Gastrocnemius medialis (tissue), 4 donors: ENCODE measurements at regions not wholly inside any gene's neighbourhood (a gene's known extent, or its start where the extent isn't known, plus 50 kb on each side); places are given as distances from the start of the nearest gene placed in this dataset.

Experiments used
- ATAC-seq, 2 donors: fragments of 150-250 bp; one replicate each; pipeline ENCODE4 v1.9.1; 2016
- DNase-seq, 2 donors: peaks; one replicate each; pipeline ENCODE4 v3.0.0-alpha.2; 2019
- H3K27ac ChIP-seq, 4 donors: fragments of 200-600 bp; sonication (generic); 1 replicate in 1 of 4; 2 replicates in 3 of 4; pipeline ENCODE4 v1.5.1; 2016 to 2018; ENCODE audit warnings: mild to moderate bottlenecking in 2 of 4, moderate library complexity in 1 of 4
- H3K27me3 ChIP-seq, 3 donors: fragments of 200-600 bp; sonication (generic) in 2 of 3; 1 replicate in 1 of 3; 2 replicates in 2 of 3; pipeline versions ENCODE4 v1.5.1 to v1.6.0; 2016 to 2019; ENCODE audit warnings: mild to moderate bottlenecking in 1 of 3, moderate library complexity in 1 of 3
- H3K36me3 ChIP-seq, 2 donors: fragments of 200-600 bp; sonication (generic) in 1 of 2; one replicate each; pipeline ENCODE4 v1.5.1; 2017 to 2018
- H3K4me1 ChIP-seq, 2 donors: fragments of 200-600 bp; sonication (generic) in 1 of 2; one replicate each; pipeline ENCODE4 v1.5.1; 2016 to 2017; ENCODE audit warnings: mild to moderate bottlenecking in 2 of 2
- H3K4me3 ChIP-seq, 4 donors: fragments of 200-600 bp; sonication (generic) in 3 of 4; 1 replicate in 1 of 4; 2 replicates in 3 of 4; pipeline ENCODE4 v1.5.1; 2016 to 2019; ENCODE audit warnings: mild to moderate bottlenecking in 2 of 4
- H3K9me3 ChIP-seq, 3 donors: fragments of 200-600 bp; sonication (generic) in 2 of 3; 1 replicate in 1 of 3; 2 replicates in 2 of 3; pipeline ENCODE4 v1.5.1; 2016 to 2019
- POLR2A ChIP-seq, 2 donors: fragments of 450-650 bp; IDR thresholded peaks; one replicate each; pipeline ENCODE4 v1.6.1; 2017; ENCODE audit warnings: antibody characterized with exemption in 2 of 2, mild to moderate bottlenecking in 2 of 2, moderate library complexity in 2 of 2
- in situ Hi-C, 4 donors: fragments of 200-750 bp; cut with MboI; loops; one replicate each; pipeline versions ENCODE4 v1.15.0 to v1.8.0; 2017; ENCODE audit warnings: low sequenced_read_pairs in 4 of 4
- intact Hi-C: fragments of 100-400 bp; cut with DNase I; formaldehyde crosslinking; loops from one replicate; pipeline ENCODE4 v1.15.1; 2023; ENCODE audit warnings: low total_unique reads
- TF ChIP-seq, protein P1 (sequence below), 5 experiments: fragments of 450-650 bp in 3 of 5; fragments of 200-600 bp in 2 of 5; sonication (generic) in 2 of 5; IDR thresholded peaks in 4 of 5; conservative IDR thresholded peaks in 1 of 5; 1 replicate in 4 of 5; 2 replicates in 1 of 5; pipeline ENCODE4 v1.5.1; 2016 to 2019; ENCODE audit warnings: antibody characterized with exemption in 5 of 5, mild to moderate bottlenecking in 3 of 5, moderate library complexity in 3 of 5

DNA sequence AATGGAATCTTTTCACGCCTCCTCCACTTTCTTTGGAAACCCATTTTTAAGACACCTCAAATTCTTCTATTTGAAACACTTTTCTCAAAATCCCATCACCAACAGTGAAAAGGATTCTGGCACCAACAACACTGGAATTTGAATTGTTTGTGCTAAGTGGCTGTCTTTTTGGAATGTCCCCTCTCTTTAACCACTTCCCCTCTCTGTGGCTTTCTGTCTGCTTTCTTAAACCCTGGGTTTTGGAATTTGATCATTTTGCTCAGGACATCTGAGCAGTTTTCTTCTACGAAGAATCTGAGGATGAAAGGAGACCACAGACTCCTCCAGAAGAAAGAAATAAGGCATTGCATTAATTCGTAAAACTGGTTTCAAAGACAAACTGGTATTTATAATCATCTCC lies 89.0 kb downstream of the MXRA5 start:
- no peak for ATAC-seq
- H3K9me3 ChIP-seq: no peaks in the 10 kb centered on the region

DNA sequence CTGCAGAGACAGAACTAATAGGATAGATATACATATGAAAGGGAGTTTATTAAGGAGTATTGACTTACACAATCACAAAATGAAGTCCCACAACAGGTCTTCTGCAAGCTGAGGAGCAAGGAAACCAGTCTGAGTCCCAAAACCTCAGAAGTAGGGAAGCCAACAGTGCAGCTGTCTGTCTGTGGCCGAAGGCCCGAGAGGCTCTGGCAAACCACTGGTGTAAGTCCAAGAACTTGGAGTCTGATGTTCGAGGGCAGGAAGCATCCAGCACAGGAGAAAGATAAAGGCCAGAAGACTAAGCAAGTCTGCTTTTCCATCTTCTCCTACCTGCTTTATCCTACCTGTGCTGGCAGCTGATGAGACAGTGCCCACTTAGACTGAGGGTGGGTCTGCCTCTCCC lies 89.6 kb downstream of the MXRA5 start:
- no peak for ATAC-seq
- Histone ChIP-seq H3K36me3 (no peaks in the 10 kb centered on the region), H3K9me3 (no peaks in the 10 kb centered on the region), H3K27me3 (no peaks in the 10 kb centered on the region), H3K4me1 (no peaks in the 10 kb centered on the region), H3K4me3 (no peak overlapping the region), H3K27ac (no peak overlapping the region)
- in situ Hi-C loops (no loop called here), intact Hi-C loops (no loop called here)
- DNase-seq: no peak
- no peak for TF ChIP-seq POLR2A (IDR thresholded peaks at IDR 0.05)
- TF ChIP-seq, protein P1, sequence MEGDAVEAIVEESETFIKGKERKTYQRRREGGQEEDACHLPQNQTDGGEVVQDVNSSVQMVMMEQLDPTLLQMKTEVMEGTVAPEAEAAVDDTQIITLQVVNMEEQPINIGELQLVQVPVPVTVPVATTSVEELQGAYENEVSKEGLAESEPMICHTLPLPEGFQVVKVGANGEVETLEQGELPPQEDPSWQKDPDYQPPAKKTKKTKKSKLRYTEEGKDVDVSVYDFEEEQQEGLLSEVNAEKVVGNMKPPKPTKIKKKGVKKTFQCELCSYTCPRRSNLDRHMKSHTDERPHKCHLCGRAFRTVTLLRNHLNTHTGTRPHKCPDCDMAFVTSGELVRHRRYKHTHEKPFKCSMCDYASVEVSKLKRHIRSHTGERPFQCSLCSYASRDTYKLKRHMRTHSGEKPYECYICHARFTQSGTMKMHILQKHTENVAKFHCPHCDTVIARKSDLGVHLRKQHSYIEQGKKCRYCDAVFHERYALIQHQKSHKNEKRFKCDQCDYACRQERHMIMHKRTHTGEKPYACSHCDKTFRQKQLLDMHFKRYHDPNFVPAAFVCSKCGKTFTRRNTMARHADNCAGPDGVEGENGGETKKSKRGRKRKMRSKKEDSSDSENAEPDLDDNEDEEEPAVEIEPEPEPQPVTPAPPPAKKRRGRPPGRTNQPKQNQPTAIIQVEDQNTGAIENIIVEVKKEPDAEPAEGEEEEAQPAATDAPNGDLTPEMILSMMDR (IDR thresholded peaks at IDR 0.05 in 4 of 5, conservative IDR thresholded peaks at IDR 0.05 in 1 of 5): no peak

More for the DNA sequence above, 89.0 kb downstream of the MXRA5 start:
- DNase-seq: no peak
- no peak for TF ChIP-seq POLR2A (IDR thresholded peaks at IDR 0.05)
- TF ChIP-seq, protein P1 (IDR thresholded peaks at IDR 0.05 in 4 of 5, conservative IDR thresholded peaks at IDR 0.05 in 1 of 5): no peak
- intact Hi-C loops (no loop called here), in situ Hi-C loops (no loop called here)
- no peak overlapping the region for H3K4me3 ChIP-seq
- H3K36me3 ChIP-seq: no peaks in the 10 kb centered on the region
- no peaks in the 10 kb centered on the region for H3K27me3 ChIP-seq
- H3K4me1 ChIP-seq: no peaks in the 10 kb centered on the region
- H3K27ac ChIP-seq: no peak overlapping the region

DNA sequence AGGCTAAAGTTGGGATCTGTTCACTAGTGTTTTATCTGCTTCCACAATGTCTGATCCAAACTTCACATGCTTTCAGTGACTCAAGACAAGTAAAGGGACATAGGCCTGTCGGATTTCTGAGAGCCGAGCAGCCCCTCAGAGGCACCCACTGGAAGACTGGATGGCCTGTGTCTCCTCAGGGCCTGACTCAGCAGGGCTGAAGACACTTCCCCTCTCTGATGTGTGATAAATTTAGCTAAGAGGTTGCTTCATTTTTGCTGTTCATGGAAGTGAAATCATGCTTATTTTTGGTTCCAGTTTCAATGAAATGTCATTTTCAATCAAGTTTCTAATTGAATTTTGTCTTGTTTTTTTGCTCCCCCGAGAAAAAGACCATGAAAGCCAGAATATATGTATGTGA lies 93.7 kb downstream of the MXRA5 start:
- no peaks in the 10 kb centered on the region for H3K9me3 ChIP-seq
- no peak for ATAC-seq
- intact Hi-C loops: no loop called here
- in situ Hi-C loops: no loop called here
- no peak overlapping the region for H3K4me3 ChIP-seq
- TF ChIP-seq, protein P1 (IDR thresholded peaks at IDR 0.05 in 4 of 5, conservative IDR thresholded peaks at IDR 0.05 in 1 of 5): no peak
- TF ChIP-seq POLR2A (IDR thresholded peaks at IDR 0.05): no peak
- no peak for DNase-seq
- H3K27me3 ChIP-seq: no peaks in the 10 kb centered on the region
- no peak overlapping the region for H3K27ac ChIP-seq
- no peaks in the 10 kb centered on the region for H3K4me1 ChIP-seq
- no peaks in the 10 kb centered on the region for H3K36me3 ChIP-seq

DNA sequence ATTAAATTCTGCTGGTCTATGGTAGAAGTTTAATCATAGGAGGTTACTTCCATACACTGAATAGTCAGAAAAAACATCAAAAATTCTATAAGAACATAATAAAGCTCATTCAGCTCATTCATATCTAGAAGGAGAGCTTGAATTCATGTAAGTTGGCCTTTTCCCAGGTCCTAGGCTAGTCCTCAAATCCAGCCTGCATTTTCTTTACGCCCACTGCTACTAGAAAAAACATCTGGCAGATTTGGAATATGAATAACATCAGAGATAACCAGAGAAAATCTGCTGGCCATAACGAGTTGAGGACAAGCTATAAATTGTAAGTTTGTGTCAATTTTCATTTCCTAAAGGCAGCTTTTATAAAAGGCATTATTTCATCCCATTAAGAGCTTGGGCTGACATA lies 95.5 kb downstream of the MXRA5 start:
- no peaks in the 10 kb centered on the region for H3K4me1 ChIP-seq
- ATAC-seq: no peak
- DNase-seq: no peak
- intact Hi-C loops: no loop called here
- H3K27ac ChIP-seq: no peak overlapping the region
- no peak overlapping the region for H3K4me3 ChIP-seq
- no peaks in the 10 kb centered on the region for H3K9me3 ChIP-seq
- in situ Hi-C loops: no loop called here
- TF ChIP-seq, protein P1 (IDR thresholded peaks at IDR 0.05 in 4 of 5, conservative IDR thresholded peaks at IDR 0.05 in 1 of 5): no peak
- no peak for TF ChIP-seq POLR2A (IDR thresholded peaks at IDR 0.05)
- no peaks in the 10 kb centered on the region for H3K36me3 ChIP-seq
- H3K27me3 ChIP-seq: no peaks in the 10 kb centered on the region

DNA sequence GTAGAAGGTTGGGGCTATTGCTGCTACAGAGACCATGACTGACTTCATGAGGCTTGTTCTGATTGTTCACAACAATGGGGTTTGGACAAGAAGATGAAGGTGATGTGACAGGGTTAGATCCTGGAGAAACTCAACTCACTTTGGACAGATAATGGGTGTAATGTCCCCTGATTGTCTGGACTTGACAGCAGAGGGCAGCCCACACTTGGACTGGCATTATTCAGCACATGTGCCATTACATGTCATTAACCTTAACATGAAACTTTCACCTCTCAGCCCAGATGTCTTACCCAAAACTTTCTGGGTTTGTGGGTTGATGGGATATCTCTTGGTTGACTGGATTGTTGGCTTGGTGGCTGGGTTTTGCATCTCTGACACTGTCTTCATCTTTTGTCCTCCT lies 101.5 kb downstream of the MXRA5 start:
- in situ Hi-C loops (no loop called here), intact Hi-C loops (no loop called here)
- no peaks in the 10 kb centered on the region for H3K4me1 ChIP-seq
- no peaks in the 10 kb centered on the region for H3K27me3 ChIP-seq
- no peaks in the 10 kb centered on the region for H3K9me3 ChIP-seq
- no peak for DNase-seq
- H3K36me3 ChIP-seq: no peaks in the 10 kb centered on the region
- no peak overlapping the region for H3K4me3 ChIP-seq
- ATAC-seq: no peak
- H3K27ac ChIP-seq: no peak overlapping the region
- no peak for TF ChIP-seq POLR2A (IDR thresholded peaks at IDR 0.05)
- TF ChIP-seq, protein P1 (IDR thresholded peaks at IDR 0.05 in 4 of 5, conservative IDR thresholded peaks at IDR 0.05 in 1 of 5): no peak
